ENCODE measurements at regions not wholly inside any gene's neighbourhood (a gene's known extent, or its start where the extent isn't known, plus 50 kb on each side); places are given as distances from the start of the nearest gene placed in this dataset.

- TF ChIP-seq CTCF (IDR thresholded peaks at IDR 0.05; ENCODE audit: low read depth, low read length): no peak
- no peak for DNase-seq (ENCODE audit: extremely low read depth, low read depth)
Observed at GRCh38 chr3:166764698-166765318, 615.3 kb downstream of the ZBBX start.

GRCh38 chr3:166759736-166760513 lies 620.2 kb downstream of the ZBBX start:
- no peak for TF ChIP-seq CTCF (IDR thresholded peaks at IDR 0.05; ENCODE audit: low read depth, low read length)
- DNase-seq (ENCODE audit: extremely low read depth, low read depth): no peak

- no peak for TF ChIP-seq CTCF (IDR thresholded peaks at IDR 0.05; ENCODE audit: low read depth, low read length)
- DNase-seq (ENCODE audit: extremely low read depth, low read depth): no peak
Observed at GRCh38 chr3:166752214-166752613, 627.9 kb downstream of the ZBBX start.

- TF ChIP-seq CTCF (IDR thresholded peaks at IDR 0.05; ENCODE audit: low read depth, low read length): no peak
- no peak for DNase-seq (ENCODE audit: extremely low read depth, low read depth)
Observed at GRCh38 chr3:166743481-166744134, 636.5 kb downstream of the ZBBX start.

- no peak for DNase-seq (ENCODE audit: extremely low read depth, low read depth)
Observed at GRCh38 chr3:166734734-166735133, 645.4 kb downstream of the ZBBX start.

GRCh38 chr3:166731701-166732100 lies 648.4 kb downstream of the ZBBX start:
- no peak for TF ChIP-seq CTCF (IDR thresholded peaks at IDR 0.05; ENCODE audit: low read depth, low read length)
- DNase-seq (ENCODE audit: extremely low read depth, low read depth): no peak

More at GRCh38 chr3:166734734-166735133, 645.4 kb downstream of the ZBBX start:
- no peak for TF ChIP-seq CTCF (IDR thresholded peaks at IDR 0.05; ENCODE audit: low read depth, low read length)

GRCh38 chr3:166721466-166721865 lies 658.6 kb downstream of the ZBBX start:
- DNase-seq (ENCODE audit: extremely low read depth, low read depth): no peak

More at GRCh38 chr3:166721466-166721865, 658.6 kb downstream of the ZBBX start:
- TF ChIP-seq CTCF (IDR thresholded peaks at IDR 0.05; ENCODE audit: low read depth, low read length): no peak
